HG03520 (cell line): ENCODE measurements at regions not wholly inside any gene's neighbourhood (a gene's known extent, or its start where the extent isn't known, plus 50 kb on each side); places are given as distances from the start of the nearest gene placed in this dataset.

Source experiments
- ATAC-seq: cut with Tn5 transposase; IDR thresholded peaks from one replicate; pipeline ENCODE4 v1.9.1; 2021; ENCODE audit warnings: mild to moderate bottlenecking, moderate library complexity; ENCODE audit not compliant: unreplicated experiment

- no peak for ATAC-seq
Observed at GRCh38 chr18:72942766-72943165, 75.0 kb upstream of the NETO1 start.

- no peak for ATAC-seq
Observed at GRCh38 chr18:72940986-72941385, 73.2 kb upstream of the NETO1 start.

GRCh38 chr18:72940509-72940908 lies 72.7 kb upstream of the NETO1 start:
- no peak for ATAC-seq

DNA sequence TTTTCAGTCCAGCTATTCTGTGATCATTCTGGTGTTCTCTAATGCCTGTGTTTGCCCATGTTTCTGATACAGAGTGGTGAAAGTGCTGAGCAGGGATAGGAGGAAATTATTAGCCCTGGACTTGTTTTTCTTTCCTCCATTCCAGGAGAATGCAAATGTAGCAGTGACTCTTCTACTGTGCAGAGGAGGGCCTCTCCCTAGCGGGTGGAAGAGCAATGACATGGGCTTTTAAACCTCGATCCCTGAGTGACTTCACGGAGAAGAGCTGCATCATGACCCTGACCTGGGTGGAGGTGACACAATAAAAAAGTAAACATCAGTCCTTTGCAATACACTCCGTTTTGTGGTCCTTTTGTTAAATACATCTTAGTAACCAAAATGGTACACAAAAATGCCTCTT lies 68.0 kb upstream of the NETO1 start:
- no peak for ATAC-seq

- ATAC-seq, result no peak
Observed at GRCh38 chr18:72922895-72923294, 55.1 kb upstream of the NETO1 start.
